ENCODE measurements at regions not wholly inside any gene's neighbourhood (a gene's known extent, or its start where the extent isn't known, plus 50 kb on each side); places are given as distances from the start of the nearest gene placed in this dataset.

GRCh38 chr2:125839945-125840344 lies 816.0 kb upstream of the GYPC start:
- TF ChIP-seq CTCF (IDR thresholded peaks at IDR 0.05) (no peak), POLR2AphosphoS5 (IDR thresholded peaks at IDR 0.05) (no peak)
